ELR (cell line): ENCODE measurements at regions not wholly inside any gene's neighbourhood (a gene's known extent, or its start where the extent isn't known, plus 50 kb on each side); places are given as distances from the start of the nearest gene placed in this dataset.

ENCODE experiments used
- DNase-seq: peaks from one replicate; pipeline ENCODE4 v3.0.0-alpha.2; 2015; ENCODE audit warnings: low read depth

DNA sequence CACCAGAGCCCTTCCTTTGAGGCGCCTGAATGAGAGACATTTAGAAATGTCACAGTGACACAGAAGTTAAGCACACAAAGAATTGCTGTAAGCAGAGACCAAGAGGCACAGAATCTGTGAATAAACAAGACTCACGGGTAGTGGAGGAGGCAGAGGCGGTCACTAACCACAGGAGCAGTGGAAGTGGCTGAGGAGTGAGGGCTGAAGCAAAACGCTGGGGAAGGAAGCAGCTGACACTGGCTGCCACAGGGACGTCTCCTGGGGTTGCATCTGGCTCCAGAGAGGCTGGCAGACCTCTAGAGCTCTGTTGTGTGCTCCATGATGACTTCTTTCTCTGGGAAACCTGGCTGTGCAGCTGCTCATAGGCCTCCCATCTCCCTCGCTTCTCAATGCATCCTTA lies 65.0 kb upstream of the SLC2A12 start:
- peak; percentile 13 for DNase-seq

DNA sequence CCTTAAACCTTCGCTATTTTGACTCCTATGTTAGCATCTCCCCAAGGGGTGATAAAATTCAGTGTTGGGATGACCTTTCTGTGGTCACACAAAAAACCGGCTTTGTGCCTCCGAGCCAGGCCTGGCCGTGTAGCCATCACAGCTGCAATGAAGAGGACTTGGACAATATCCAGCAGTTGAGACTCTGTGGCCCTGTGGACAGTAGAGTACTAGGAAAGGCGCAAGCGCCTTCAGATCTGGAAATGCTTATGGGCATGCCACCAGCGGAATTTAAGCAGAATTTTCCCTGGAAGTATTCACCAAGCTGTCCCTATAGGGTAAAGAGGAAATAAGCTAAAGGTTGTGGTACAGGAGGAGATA lies 63.3 kb upstream of the SLC2A12 start:
- no peak for DNase-seq

DNA sequence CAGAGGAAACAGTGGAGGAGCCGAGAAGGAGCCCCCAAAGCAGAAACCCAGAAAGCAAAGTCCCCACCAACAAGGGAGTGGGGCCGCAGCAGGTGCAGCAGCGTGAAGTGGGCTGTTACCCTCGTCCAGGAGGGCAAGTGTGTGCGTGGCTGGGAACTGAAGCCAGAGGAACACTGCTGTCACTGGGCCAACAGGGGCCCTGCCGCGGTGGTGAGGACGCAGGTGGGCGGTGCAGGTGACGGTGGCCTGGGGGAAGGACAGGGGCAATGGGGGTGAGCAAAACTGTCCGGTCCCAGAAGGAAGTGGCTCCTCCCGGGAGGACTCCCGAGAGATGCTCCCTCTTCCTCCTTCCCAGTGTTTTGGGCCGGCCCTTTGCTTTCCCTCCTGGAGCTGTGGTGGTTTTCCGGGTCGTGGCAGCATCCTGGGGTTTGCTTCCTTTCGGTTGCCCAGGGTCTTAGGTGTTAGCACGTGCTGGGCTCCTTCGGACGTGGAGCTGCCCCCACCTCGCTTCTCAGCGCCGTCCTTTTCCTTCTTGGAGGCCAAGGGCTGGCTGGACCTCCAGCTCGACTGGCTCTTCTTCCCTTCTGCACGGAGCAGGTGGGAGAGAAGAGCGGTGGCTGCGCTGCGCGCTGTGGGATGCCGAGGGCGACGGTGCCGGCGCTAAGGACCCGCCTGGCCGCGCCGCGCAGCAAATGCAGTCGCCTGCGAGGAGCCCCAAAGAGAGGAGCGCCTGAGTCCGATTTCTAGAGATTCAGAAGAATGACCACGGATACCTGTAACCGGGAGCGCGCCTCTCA lies 62.7 kb upstream of the SLC2A12 start:
- no peak for DNase-seq

DNA sequence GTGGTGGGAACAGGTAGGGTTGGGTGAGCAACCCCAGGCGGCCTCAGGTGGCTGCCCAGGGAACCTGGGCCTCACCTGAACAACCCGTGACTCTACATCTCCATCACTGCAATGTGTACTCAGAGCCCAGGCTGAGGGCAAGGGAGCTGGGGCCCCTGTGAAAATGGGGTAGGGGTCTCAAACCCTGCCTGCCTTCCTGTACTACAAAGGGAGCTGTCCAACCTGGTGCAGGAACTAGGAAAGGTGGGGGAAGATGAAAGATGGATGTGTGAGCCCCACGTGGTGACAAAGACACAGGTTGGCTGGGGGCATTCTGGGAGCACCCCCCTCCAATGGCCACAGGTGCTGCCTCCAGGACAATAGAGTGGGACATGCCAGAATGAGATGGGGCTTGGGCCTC lies 62.1 kb upstream of the SLC2A12 start:
- no peak for DNase-seq

DNA sequence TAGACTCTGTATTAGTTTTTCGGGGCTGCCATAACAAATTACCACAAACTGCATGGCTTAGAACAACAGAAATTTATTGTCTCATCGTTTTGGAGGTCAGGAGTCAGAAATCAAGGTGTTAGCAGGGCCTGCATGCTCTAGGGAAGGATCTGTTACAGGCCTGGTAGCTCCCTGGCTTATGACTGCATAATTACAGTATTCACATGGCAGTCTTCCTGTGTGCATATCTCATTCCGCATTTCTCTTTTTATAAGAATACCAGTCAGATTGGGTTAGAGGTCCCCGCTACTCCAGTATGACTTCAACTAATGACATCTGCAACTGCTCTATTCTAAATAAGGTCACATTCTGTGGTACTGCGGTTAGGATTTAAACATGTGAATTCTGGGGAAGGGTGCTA lies 59.3 kb upstream of the SLC2A12 start:
- no peak for DNase-seq

DNA sequence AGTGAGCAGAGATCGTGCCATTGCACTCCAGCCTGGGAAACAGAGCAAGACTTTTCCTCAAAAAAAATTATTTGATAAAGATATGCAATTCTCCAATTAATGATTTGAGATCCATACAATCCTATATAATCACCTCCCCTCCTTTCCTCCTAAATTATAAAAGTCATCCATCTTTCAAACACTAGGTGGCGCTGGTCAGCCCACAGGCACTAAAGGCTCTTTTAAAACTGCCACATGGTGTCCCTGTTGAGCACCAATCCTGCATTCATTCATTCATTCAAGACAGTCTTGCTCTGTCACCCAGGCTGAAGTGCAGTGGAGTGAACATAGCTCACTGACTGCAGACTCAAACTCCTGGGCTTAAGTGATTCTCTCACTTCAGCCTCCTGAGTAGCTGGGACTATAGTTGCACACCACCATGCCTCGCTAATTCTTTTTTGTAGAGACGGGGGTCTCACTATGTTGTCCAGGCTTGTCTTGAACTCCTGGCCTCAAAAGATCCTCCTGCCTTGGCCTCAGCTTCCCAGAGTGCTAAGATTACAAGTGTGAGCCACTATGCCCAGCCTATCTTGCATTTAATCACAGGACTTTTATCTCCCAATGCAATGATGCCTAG lies 58.7 kb upstream of the SLC2A12 start:
- peak; percentile 77 for DNase-seq

DNA sequence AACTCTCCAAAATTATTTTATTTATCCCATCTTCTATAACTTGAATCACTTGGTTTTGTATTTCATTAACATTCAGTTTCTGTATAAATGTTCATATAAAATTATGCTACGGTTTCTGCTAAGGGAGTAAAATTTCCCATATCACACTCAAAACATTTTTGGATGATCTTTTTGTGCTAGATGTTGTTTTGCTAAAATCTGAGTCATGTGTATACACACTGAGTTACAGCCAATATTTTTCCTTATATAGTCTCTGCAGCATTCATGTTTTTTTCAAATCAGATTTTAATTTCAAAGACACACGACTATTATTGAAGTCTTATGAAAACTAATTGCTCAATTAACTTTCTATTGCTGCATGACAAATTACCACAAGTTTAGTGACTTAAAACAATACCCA lies 54.3 kb upstream of the SLC2A12 start:
- DNase-seq: no peak

DNA sequence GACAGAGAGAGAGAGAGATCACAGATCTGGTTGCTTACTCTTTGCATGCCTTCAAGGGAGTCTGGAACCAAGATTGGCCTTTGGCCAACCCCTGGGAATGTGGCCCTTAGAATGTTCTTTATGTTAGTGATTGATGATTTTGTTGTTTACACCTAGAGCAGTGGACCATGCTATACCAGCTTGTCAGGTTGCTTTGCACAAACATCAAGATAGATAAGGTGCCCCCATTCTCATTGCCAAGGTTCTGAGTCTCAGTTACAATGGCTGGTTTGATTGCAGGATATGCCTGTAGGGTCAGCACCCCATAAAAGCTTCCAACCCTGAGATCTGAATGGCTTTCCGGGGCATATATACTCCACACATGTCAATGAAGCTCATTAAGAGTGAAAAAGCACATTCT lies 53.5 kb upstream of the SLC2A12 start:
- DNase-seq: no peak

DNA sequence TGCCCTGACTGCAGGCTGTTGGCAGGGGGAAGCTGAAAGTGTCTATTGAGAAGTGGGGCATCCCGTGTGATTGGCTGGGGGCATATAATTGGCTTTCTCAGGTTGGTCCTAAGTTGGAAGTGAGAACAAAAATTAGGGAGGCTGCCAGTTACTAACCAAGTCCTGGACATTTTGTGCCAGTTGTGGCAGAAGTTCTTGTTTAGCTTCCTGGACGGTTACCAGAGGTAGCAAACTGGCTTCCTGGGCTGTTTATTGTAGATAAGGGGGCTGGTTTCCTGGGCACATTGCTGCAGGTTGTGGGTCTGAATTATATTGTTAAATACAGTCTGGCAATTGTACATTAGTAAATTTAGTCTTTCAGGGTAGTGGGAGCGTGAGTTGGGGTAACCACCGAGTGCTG lies 50.6 kb upstream of the SLC2A12 start:
- DNase-seq: no peak
